Mesodermal cell (in vitro differentiated cells): ENCODE measurements at regions not wholly inside any gene's neighbourhood (a gene's known extent, or its start where the extent isn't known, plus 50 kb on each side); places are given as distances from the start of the nearest gene placed in this dataset.

Experiments used
- H3K27ac ChIP-seq: 2 replicates; pipeline ENCODE4 v1.7.0; 2013; ENCODE audit warnings: mild to moderate bottlenecking, low read depth, low read length, moderate library complexity; ENCODE audit not compliant: severe bottlenecking
- H3K36me3 ChIP-seq: 2 replicates; pipeline ENCODE4 v1.7.1; 2013; ENCODE audit warnings: mild to moderate bottlenecking, low read length, moderate library complexity; ENCODE audit not compliant: control insufficient read depth, insufficient read depth
- H3K4me1 ChIP-seq: one replicate; pipeline ENCODE4 v1.7.1; 2013; ENCODE audit warnings: mild to moderate bottlenecking, low read length; ENCODE audit not compliant: insufficient read depth, control insufficient read depth, poor library complexity, severe bottlenecking
- H3K4me3 ChIP-seq: 2 replicates; pipeline ENCODE4 v1.7.0; 2013; ENCODE audit warnings: low read length, control low read depth, mild to moderate bottlenecking; ENCODE audit not compliant: insufficient read depth, poor library complexity, severe bottlenecking; ENCODE audit errors: extremely low read depth
- H3K9me3 ChIP-seq: 2 replicates; pipeline ENCODE4 v1.7.1; 2013; ENCODE audit warnings: mild to moderate bottlenecking, low read length, moderate library complexity; ENCODE audit not compliant: control insufficient read depth
- WGBS, 2 experiments: methylation state at CpG; one replicate each; pipeline ENCODE4 v1.1.5; 2013; ENCODE audit warnings: missing lambda C conversion rate in 2 of 2; ENCODE audit not compliant: insufficient coverage in 2 of 2; 5-methylcytosine and 5-hydroxymethylcytosine counted together

DNA sequence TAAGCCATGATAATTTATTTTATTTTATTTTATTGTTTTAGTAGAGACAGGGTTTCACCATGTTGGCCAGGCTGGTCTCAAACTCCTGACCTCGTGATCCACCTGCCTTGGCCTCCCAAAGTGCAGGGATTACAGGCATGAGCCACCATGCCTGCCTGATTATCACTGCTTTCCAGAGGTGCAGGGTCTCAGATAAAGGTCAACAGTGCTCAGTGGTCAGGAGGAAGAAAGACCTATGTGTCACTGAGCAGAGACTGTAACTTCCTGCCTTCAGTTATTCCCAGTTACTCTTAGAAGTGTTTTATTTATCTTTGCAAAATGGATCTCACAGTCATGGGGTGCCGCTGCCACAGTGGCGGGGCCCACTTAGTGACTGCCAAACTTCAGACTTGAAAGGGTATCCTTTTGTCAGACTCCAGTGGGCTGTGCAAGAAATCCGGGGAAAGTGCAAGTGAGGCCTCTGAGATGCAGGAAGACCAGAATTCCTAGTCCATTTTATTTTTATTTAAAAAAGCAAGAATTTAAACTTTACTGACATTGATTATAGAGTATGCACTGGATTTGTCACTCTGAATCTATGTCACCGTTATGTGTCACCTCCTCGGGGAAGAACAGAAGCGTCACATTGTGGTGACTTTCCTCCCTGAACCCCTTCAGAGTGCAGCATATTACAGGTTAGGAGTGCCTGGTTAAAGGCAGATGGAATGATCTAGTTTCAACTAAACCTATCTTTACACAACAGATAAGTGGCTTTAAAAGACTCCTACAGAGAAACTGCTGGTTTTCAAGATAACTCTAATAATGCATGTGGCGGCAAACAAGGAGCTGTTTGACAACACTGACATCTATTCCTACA lies 59.1 kb upstream of the BICD1 start:
- H3K9me3 ChIP-seq: peaks cover 24% of the 10 kb centered on the region
- H3K36me3 ChIP-seq: no peaks in the 10 kb centered on the region
- no peak overlapping the region for H3K4me3 ChIP-seq
- peaks cover 6% of the 10 kb centered on the region for H3K4me1 ChIP-seq
- peak overlapping the region; percentile 64 for H3K27ac ChIP-seq
- WGBS, 2 experiments: 95 to 100% methylated on average over 1 to 4 of the region's 8 CpGs

DNA sequence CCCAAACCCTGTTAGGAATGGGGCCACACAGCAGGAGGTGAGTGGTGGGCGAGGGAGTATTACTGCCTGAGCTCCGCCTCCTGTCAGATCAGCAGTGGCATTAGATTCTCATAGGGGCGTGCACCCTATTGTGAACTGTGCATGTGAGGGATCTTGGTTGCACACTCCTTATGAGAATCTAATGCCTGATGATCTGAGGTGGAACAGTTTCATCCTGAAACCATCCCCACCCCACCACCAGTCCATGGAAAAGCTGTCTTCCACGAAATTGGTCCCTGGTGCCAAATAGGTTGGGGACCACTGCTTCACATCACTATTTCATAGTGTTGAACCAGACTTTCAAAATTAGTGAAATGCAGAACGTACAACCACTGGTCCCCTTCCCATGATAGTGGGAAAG lies 57.9 kb upstream of the BICD1 start:
- Histone ChIP-seq H3K9me3 (peaks cover 21% of the 10 kb centered on the region), H3K27ac (no peak overlapping the region)
- WGBS, 2 experiments: 71 to 83% methylated on average over 2 of the region's 5 CpGs

DNA sequence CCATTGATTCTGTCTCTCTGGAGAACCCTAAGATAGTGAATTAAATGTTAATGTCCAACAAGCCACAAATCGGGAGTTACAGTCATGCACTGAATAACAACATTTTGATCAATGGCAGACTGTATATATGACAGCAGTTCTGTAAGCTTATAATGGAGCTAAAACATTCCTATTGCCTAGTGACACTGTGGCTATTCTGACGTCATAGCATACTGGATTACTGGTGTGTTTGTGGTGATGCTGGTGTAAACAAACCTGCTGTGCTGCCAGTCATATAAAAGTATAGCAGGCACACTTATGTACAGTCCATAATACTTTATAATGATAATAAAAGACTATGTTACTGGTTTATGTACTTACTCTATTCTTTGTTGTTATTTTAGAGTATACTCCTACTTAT lies 56.7 kb upstream of the BICD1 start:
- H3K27ac ChIP-seq: no peak overlapping the region
- peaks cover 6% of the 10 kb centered on the region for H3K4me1 ChIP-seq
- 90% methylated on average over 2 of the region's 2 CpGs; no CpG with 5 or more reads in 1 of the 2 experiments for WGBS, 2 experiments
- H3K9me3 ChIP-seq: peaks cover 25% of the 10 kb centered on the region
- no peaks in the 10 kb centered on the region for H3K36me3 ChIP-seq
- no peak overlapping the region for H3K4me3 ChIP-seq

More for the DNA sequence above, 57.9 kb upstream of the BICD1 start:
- Histone ChIP-seq H3K4me1 (peaks cover 6% of the 10 kb centered on the region), H3K4me3 (no peak overlapping the region), H3K36me3 (no peaks in the 10 kb centered on the region)

DNA sequence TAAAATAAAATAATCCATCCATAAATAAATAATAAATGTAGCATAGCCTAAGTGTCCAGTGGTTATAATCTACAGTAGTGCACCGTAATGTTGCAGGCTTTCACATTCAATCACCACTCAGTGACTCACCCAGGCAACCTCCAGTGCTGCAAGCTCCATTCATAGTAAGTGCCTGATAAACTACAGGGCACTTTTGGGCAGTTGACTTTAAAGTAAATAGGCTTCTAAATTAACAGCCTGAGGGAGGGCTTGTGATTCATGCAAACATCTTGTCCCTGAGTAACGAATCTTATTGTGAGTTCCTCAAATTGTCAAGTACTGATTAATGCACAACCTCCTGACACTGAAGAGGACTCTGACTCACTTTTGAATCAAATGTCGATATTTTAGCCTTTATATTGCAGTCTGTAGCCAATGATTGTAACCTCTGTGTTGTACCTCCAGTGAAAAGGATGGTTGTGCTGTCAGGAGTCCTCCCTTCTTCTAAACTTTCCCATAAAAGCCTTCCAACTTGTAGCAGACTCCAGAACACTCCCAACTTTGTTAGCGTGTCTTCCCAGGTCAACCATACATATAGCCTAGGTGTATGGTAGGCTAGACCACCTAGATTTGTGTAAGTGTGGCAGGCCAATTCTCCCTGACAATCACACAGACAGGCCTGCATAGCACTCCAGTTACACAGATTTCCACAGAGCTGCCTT lies 55.0 kb upstream of the BICD1 start:
- WGBS, 2 experiments: 42 to 100% methylated on average over 1 to 2 of the region's 4 CpGs
- H3K4me3 ChIP-seq: no peak overlapping the region
- H3K36me3 ChIP-seq: no peaks in the 10 kb centered on the region
- H3K9me3 ChIP-seq: peaks cover 29% of the 10 kb centered on the region
- H3K27ac ChIP-seq: peak overlapping the region; percentile 89
- peaks cover 6% of the 10 kb centered on the region for H3K4me1 ChIP-seq

DNA sequence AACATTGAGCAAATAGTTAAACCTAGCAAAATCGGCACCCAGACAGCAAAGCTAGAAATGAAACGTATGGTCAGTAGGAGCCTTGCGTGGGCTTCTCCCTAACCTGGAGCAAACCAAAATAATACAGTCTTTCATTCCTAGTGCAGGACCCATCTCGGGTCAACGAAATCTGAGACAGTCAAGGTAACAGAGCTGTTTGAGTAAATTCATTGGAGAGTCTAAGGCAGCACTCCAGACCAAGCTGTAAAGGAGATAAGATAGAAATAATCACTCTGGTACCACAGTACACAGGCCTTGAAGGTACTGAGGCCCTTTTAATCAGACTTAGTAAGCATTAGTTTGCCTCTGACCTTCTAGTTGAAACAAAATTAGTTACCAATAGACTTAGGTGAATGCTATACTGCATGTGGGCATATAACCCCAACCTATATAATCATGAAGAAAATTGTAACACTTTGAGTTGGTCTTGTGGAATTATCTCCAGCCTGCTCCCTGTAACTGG lies 54.4 kb upstream of the BICD1 start:
- Histone ChIP-seq H3K36me3 (no peaks in the 10 kb centered on the region), H3K4me1 (peaks cover 6% of the 10 kb centered on the region), H3K4me3 (no peak overlapping the region), H3K9me3 (peaks cover 29% of the 10 kb centered on the region), H3K27ac (peak overlapping the region; percentile 89)
- 60 to 66% methylated on average over 4 to 5 of the region's 5 CpGs for WGBS, 2 experiments

DNA sequence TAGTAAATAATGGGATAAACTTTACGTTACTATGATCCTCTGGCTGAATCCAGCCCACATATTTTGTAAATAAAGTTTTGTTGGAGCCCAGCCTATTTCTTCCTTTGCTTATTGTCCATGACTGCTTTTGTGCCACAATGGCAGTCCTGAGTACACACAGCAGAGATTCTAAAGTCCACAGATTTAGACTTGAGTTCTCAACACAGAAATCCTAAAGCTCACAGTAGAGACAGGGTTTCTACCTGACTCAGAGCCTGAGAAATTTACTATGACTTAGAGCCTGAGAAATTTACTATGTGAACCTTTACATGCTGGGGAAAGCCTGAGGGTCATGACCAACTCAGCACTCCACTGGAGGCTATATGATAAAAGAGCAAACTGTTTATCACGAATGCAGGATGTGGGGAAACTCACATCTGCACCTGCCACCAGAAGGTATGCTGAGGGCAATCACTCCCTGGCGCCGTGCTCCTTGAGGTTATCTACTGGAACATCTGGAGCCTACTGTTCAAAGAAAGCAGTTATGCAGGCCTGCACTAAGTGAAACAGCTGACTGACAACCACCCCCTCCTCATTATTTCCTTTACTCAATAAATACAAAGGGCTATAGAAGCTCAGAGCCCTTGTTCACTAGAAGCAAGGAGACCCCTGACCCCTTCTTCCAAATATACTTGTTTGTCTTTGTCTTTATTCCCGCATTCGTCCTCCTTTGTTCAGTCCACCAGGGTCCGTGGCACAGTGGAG lies 52.6 kb upstream of the BICD1 start:
- Histone ChIP-seq H3K27ac (no peak overlapping the region), H3K4me3 (no peak overlapping the region), H3K9me3 (peaks cover 26% of the 10 kb centered on the region), H3K36me3 (no peaks in the 10 kb centered on the region), H3K4me1 (peaks cover 4% of the 10 kb centered on the region)
- 94 to 98% methylated on average over 5 to 7 of the region's 7 CpGs for WGBS, 2 experiments
